Stimulated activated CD8-positive, alpha-beta memory T cell treated with anti-CD3 and anti-CD28 coated beads, Interleukin-12 subunit alpha, Interleukin-12 subunit beta, amount 100 ng/mL, for 24 hours (primary cell): ENCODE measurements at regions not wholly inside any gene's neighbourhood (a gene's known extent, or its start where the extent isn't known, plus 50 kb on each side); places are given as distances from the start of the nearest gene placed in this dataset.

Experiments
- DNase-seq: peaks from one replicate; pipeline ENCODE4 v3.0.0-alpha.2; 2020; ENCODE audit errors: extremely low read depth

DNA sequence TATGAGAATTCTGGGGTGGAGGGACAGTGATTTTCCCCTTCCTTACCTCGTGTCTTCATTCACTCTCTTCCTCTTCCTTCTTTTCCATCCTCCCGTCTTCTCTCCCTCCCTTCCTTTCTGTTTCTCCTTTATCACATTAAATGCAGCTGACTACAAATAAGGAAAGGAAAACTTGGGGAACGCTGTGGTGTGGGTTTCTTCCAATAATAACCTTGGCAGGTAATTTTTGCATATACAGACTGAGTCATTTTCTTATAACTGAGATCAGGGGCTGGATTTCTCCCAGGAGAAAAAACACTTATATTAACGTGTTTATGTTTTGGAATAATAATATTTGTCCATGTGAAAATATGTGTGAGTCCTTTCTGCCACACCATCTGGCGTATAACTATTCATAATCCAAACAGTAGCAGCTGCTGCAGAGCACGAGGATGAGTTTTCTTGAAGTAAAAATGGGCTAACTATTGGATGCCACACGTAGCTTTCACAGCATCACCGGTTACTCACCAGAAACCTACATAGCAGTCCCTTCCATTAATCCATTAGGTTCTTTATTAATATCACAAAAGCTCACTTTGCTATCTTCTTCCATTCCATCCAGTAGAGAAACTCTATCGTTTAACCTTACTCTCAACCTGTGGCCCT, 139.2 kb upstream of the SASH1 start:
- no peak for DNase-seq

GRCh38 chr6:148203970-148204369, 138.7 kb upstream of the SASH1 start:
- peak; percentile 14 for DNase-seq

DNA sequence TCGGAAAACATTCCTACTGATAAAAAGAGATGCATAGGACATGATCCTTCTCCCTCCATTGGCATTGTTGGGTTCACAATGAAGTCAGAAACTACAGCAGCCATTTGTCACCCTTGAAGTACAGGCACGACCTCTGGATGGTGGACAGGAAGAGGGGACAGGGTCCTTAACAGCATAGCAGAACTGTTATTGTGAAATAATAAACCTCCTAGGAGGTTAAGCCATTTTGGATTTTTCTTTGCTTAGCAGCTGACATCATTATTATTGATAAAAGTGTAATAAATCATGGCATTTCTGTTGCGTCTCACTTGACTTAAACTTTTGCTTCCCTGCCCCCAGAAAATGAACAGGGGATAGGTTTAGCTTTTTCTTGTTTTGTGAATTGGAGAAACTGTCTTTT, 134.3 kb upstream of the SASH1 start:
- DNase-seq, result no peak

- no peak for DNase-seq
These were observed 130.8 kb upstream of the SASH1 start for GRCh38 chr6:148211777-148212324.

DNA sequence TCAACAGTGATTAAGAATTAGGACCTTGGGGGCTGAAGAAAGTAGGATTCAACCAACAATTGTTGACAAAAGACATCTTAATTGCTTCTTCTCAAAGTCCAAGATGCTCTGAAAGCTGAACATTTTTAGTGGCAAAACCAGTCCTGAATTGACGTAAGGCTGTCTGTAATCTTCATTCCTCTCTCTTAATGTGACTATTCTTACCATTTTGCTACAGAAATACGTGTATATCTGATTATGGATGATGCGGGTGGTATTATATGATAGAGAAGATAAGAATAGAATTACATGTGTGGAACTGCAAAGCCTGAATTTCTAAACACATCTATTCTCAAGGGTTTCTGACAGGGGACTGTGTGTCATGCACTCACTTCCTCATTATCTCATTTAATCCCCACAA, 130.3 kb upstream of the SASH1 start:
- no peak for DNase-seq

DNA sequence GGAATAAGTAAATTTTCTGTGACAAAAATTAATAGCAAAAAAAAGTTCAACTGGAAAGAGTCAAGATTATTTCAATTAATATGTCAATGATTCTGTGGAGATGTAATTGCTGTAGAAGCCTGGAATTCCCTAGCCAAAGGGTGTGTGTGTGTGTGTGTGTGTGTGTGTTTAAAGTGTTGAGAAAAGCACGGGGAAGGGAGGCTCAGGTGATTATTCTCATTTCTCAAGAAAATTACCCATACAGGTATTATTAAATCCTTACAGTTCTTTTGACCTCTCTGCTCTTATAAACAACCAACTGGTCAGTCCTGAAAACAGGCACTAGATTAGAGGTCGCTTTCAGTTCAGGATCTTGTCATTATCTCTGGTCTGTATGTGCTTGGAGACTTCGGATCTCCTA, 129.3 kb upstream of the SASH1 start:
- no peak for DNase-seq

- DNase-seq, result no peak
These were observed 128.0 kb upstream of the SASH1 start for GRCh38 chr6:148214667-148215066.

GRCh38 chr6:148217051-148217450, 125.6 kb upstream of the SASH1 start:
- no peak for DNase-seq

- no peak for DNase-seq
These were observed 124.7 kb upstream of the SASH1 start for GRCh38 chr6:148217921-148218320.

DNA sequence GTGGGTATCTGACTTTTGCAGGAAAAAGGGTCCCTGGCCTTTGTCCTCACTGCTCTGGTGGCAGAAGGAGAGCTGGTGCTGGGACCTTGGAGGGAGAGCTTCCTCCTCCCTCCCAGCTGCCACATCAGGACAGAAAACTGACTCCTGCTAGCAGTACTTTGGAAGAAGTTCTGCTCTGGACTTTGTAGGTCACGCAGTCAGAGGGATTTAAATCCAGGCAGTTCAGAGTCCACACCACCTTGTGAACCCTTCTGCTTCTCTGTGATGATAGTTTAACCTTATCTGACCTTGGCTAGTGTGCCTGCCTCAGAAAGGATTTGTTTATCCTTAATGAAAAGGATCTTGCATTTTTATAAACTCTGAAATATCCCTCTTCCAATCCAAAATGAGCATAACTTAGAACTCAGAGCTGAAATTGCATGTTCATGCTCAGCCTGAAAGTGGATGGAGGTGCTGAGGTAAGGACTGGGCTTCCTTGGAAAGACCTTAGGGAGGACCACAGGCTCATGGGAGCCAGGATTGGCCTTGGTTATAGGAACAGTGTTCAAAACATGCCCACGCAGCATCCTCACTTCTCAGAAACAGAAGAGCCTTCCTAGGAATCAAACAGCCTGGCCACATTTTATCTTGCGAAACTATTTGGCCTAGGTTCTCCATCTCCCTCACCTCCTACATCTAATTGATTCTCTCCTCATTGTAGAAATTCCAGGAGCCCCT, 123.9 kb upstream of the SASH1 start:
- DNase-seq, result no peak

- DNase-seq, result no peak
These were observed 121.2 kb upstream of the SASH1 start for GRCh38 chr6:148221196-148221979.

GRCh38 chr6:148222376-148222775, 120.3 kb upstream of the SASH1 start:
- DNase-seq, result no peak

- DNase-seq, result no peak
These were observed 119.8 kb upstream of the SASH1 start for GRCh38 chr6:148222846-148223245.

- DNase-seq, result no peak
These were observed 119.2 kb upstream of the SASH1 start for GRCh38 chr6:148223424-148223842.

DNA sequence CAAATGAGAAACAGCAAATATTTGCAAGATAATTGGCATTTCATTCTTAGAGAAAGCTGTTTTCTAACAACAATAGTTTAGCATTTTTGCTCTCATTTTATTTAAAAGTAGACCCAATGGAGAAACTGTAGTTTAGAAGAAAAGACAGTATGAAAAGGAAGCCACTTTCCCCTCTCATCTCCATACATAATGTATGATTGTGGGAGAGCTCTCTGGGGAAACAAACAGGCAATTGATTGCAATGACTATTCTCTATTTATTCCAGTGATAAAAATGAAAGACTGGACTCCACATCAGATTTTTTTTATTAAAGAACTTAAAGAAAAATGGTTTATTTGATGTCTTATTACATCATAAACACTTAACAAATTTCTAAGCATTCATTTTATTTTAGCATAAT, 116.8 kb upstream of the SASH1 start:
- no peak for DNase-seq

- DNase-seq, result no peak
These were observed 116.4 kb upstream of the SASH1 start for GRCh38 chr6:148226284-148226683.

GRCh38 chr6:148231572-148231971, 111.1 kb upstream of the SASH1 start:
- DNase-seq, result no peak

- DNase-seq, result no peak
These were observed 107.2 kb upstream of the SASH1 start for GRCh38 chr6:148235446-148235845.

DNA sequence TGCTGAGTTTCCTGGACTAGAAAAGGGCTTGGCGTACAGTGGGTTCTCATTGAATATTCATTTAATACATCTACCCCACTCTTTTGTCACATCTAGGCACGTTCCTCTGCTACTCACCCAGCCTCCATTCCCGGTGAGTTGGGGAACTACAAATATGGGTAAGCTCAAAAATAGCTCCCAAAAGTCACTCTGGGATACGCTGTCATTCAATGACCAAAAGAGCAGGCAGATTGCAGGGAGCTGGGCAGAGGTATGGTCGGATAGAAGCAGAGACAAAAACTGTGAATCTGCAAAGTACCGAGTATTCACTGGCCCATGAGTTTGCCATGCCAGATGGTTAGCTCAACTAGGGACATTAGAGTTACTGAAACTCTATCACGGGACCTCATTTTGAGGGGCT, 103.9 kb upstream of the SASH1 start:
- DNase-seq, result no peak

- no peak for DNase-seq
These were observed 103.4 kb upstream of the SASH1 start for GRCh38 chr6:148239215-148239614.

DNA sequence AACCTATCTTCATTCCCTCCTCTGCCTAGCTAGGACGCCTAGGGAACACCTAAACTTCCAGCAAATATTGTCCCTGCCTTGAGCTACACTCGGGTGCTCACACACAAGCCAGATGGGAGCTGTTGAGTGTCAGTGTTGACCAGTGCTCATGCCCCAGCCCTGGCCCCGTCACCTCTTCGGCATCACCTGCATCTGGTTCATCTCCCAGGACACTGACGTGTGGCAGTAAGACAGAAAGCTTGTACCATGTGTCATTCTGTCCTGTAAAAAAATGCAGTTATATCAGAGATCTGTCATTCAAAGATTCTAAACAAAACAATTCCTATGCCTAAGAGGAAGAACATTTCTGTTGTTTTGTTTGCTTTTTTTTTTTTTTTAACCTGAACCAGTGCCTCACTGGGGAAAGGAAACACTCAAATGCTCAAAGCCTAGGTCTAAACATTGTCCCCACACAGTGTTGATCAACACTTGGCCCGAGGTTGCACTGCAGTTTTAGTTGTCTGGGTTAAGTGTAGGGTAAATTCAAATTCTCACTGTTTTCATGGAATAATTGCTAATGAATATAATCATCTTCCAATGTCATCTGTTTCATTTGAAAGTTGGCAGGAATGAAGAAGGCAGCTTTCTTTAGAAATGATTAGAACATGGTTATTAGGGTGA, 102.7 kb upstream of the SASH1 start:
- DNase-seq, result no peak

- no peak for DNase-seq
These were observed 102.2 kb upstream of the SASH1 start for GRCh38 chr6:148240461-148240840.
